GM21515 (cell line): ENCODE measurements at regions not wholly inside any gene's neighbourhood (a gene's known extent, or its start where the extent isn't known, plus 50 kb on each side); places are given as distances from the start of the nearest gene placed in this dataset.

Experiments used
- ATAC-seq: cut with Tn5 transposase; IDR thresholded peaks from one replicate; pipeline ENCODE4 v1.9.1; 2021; ENCODE audit not compliant: unreplicated experiment

GRCh38 chr19:27657271-27658051 lies 1555.5 kb downstream of the UQCRFS1 start:
- ATAC-seq = no peak

- no peak for ATAC-seq
Observed at GRCh38 chr19:27654266-27654990, 1558.5 kb downstream of the UQCRFS1 start.

GRCh38 chr19:27652796-27653195 lies 1560.2 kb downstream of the UQCRFS1 start:
- ATAC-seq = no peak

- no peak for ATAC-seq
Observed at GRCh38 chr19:27652281-27652680, 1560.7 kb downstream of the UQCRFS1 start.

GRCh38 chr19:27647423-27647822 lies 1565.5 kb downstream of the UQCRFS1 start:
- ATAC-seq = no peak

DNA sequence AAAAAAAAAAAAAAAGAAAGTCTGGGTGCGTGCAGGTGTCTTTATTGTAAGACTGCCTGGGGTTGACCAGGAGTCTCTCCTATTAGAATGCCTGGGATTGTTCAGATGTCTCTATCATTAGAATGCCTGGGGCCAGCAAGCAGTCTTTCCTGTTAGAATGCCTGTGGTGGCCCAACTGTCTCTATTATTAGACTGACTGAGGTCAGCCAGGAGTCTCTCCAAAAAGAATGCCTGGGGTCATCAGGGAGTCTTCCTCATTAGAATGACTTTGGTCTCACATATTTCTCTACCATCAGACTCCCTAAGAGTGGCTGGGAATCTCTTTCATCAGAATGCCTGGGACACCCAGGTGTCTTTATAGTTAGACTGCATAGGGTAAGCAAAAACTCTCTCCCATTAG lies 1577.5 kb downstream of the UQCRFS1 start:
- ATAC-seq = no peak

- ATAC-seq = no peak
Observed at GRCh38 chr19:27618006-27618405, 1594.9 kb downstream of the UQCRFS1 start.

- ATAC-seq = no peak
Observed at GRCh38 chr19:27580906-27581305, 1632.0 kb downstream of the UQCRFS1 start.
